Hematopoietic multipotent progenitor cell treated with erythropoietin and hydrocortisone succinate and interleukin-3 and kit ligand, for 4 days (in vitro differentiated cells): ENCODE measurements at regions not wholly inside any gene's neighbourhood (a gene's known extent, or its start where the extent isn't known, plus 50 kb on each side); places are given as distances from the start of the nearest gene placed in this dataset.
"Not testable (repeated sequence)": the region's sequence is repeated elsewhere in the genome, so short reads cannot be mapped to it uniquely, and the experiment has no call there.

Experiments used
- DNase-seq: peaks from one replicate; pipeline ENCODE4 v3.0.0-alpha.2; 2015

GRCh38 chr13:110044551-110045111 is 258.2 kb upstream of the IRS2 start:
- no peak for DNase-seq

GRCh38 chr13:110042253-110042950 is 256.0 kb upstream of the IRS2 start:
- DNase-seq = peak; percentile 7

GRCh38 chr13:110041638-110042037 is 255.3 kb upstream of the IRS2 start:
- not testable (repeated sequence) for DNase-seq

DNA sequence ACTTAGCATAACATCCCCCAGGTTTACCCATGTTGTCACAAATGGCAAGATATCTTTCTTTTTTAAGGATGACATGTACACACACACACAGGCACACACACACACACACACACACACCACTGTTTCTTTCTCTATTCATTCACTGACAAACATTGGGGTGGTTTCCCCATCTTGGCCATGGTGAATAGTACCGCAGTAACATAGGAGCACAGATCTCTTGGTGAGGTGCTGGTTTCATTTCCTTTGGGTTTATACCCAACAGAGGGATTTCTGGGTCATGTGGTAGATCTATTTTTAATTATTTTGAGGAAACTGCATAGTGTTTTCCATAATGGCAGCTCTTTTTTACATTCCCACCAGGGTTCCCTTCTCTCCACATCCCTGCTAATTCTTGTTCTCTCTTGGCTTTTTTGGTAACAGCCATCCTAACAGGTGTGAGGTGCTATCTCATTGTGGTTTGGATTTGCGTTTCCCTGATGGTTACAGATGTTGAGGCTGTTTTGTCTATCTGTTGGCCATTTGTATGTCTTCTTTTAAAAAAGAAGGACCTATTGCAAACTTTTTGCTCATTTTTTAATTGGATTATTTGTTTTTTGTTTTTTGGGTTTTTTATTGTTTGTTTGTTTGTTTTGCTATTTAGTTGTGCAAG is 251.7 kb upstream of the IRS2 start:
- DNase-seq = no peak

DNA sequence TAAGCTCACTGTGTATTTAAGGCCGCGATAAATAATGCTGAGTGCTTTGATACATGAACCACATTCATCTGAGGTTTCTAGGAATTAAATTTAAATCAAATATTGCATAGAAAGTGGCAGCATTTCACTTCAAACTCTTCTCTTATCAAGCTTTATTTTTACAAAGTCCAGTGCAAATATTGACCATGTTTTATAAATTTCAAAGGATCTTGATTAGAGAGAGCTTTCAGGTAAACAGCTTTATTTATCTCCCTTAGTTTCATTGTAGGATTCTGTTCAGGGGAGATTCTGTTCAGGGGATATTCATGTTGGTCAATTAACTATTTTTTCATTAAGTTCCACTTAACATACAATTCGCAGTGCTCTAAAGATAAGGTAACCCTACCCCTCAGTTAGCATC is 249.7 kb upstream of the IRS2 start:
- no peak for DNase-seq

DNA sequence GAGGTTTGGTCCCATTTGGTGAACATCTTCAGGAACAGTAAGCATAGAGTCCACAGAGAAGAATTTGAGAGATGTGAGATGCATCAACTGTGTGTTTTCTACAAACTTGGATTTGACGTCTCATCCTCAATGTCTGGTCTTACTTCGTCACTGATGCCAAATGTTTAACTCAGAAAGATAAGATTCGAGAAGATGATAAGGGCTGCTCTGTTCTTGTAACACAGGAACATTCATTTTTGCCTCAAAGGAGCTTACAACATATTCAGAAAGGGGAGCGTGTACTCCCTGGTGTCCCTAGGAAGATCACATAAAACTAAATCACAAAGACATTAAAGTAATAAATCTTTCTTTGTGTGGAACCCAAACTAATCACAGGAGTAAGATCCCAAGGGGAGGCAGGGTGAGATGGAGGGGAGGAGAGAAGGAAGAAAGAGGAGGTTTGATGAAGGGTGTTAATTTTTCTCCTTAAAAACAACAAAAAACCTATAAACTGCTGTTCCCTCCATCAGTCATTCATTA is 247.7 kb upstream of the IRS2 start:
- no peak for DNase-seq

GRCh38 chr13:110032969-110033368 is 246.6 kb upstream of the IRS2 start:
- DNase-seq = no peak

DNA sequence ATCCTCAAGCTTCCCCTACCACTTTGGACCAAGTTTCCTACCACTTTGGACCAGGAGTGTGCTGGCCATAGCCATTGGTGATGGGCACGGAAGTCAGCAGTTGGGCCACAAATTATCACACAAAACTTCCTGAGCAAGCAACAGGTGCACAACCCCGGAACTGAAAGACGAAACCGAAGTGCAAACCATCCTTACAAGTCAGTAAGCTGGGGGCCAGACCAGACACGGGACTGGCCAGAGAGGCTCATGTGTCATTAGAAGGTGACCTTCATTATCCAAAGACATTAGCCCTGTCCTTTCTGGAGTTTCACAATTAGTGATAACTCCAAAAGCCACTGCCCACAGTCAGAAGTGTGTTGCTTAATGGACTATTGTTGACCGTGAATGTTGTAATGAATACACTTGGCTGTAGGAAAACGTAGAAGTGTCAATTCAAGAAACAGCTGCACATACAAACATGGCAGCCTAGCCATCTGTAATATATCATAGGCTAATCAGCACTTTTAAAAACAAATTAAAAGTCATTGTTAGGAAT is 244.1 kb upstream of the IRS2 start:
- no peak for DNase-seq

DNA sequence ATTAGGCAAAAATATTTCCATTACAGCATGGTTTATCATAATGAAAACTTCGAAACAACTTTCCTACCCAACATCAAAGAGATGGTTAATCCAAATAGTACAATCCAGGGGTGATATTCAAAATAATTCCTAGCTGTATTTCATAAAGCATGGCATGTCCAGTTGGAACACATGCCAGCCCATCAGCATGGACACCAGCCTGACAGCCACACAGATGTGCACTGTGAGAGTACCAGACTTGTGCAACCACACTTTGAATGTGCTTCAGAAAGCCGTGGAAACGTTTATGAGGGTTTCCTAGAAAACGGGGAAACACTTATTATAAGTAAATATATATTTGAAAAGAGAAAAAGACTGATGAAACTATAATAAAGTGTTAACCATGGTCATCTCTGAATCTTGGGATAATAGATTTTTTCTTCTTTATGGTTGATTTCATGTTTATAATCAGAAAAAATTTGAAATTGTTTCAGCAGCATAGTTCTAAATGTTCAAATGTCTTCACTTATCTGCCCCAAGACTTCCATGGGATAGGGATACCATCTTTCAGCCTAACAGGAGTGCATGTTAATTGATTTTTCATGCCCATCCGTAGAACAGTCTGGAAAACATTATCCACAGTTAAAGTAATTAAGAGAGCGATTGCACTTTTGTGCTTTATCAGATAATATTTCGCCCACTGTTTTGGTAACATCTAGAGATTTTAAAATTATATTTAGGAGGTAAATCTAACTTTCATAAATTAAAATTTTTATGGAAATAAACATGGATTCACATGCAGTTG is 242.6 kb upstream of the IRS2 start:
- DNase-seq = no peak

- no peak for DNase-seq
These were observed 241.9 kb upstream of the IRS2 start for GRCh38 chr13:110028311-110028710.

DNA sequence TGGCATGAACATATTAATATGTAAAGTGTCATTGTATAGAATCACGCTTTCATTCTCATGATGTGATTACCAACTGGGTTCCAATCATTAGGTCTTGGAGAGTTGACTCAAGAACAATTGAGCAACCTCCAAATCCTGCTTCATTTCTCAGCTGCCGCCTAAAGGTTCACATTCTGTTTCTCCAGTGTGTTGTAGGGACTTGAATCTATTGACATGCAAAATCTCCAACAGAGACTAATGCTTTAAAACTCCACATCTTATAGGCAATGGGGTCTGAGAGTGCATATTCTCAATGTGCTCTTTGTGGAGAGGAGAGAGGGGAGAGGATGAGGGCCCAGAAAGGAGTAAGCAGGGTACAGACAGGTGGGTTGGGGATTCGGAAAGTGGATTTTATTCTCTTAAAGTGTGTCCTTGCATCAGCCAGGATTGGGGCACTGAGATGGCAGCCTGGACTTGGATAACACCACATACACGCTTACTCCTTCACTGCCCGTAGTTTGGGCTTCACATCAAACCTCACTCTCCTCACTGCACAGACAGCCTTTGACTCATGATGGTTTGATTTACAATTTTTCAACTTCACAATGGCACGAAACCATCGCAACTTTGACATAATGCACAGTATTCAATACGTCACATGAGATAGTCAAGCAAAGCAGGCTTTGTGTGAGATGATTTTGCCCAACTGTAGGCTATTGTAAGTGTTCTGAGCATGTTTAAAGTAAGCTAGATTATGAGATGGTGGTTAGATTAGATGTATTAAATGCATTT is 241.3 kb upstream of the IRS2 start:
- DNase-seq = no peak

- DNase-seq = no peak
These were observed 238.2 kb upstream of the IRS2 start for GRCh38 chr13:110024645-110024980.

GRCh38 chr13:110023729-110024644 is 237.6 kb upstream of the IRS2 start:
- DNase-seq = no peak

GRCh38 chr13:110018009-110018408 is 231.6 kb upstream of the IRS2 start:
- DNase-seq = no peak

- no peak for DNase-seq
These were observed 231.0 kb upstream of the IRS2 start for GRCh38 chr13:110017379-110017778.

DNA sequence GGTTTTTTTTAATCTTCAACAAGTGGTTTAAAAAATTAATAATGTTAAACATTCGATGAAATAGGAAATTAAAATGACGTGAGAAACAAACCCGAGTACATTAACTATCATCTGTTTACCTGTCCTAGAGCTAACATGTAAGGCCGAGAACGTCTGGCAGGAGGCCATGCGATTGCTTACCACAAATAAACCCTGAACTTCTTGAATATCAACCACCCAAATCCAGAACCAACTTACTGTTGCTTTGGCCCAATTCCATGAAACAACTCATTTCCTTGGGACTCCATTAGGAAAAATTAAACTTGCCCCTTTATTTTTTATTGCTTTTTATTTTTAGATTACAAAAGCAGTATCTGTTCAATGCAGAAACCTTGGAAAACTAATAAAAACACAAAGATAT is 228.9 kb upstream of the IRS2 start:
- no peak for DNase-seq

DNA sequence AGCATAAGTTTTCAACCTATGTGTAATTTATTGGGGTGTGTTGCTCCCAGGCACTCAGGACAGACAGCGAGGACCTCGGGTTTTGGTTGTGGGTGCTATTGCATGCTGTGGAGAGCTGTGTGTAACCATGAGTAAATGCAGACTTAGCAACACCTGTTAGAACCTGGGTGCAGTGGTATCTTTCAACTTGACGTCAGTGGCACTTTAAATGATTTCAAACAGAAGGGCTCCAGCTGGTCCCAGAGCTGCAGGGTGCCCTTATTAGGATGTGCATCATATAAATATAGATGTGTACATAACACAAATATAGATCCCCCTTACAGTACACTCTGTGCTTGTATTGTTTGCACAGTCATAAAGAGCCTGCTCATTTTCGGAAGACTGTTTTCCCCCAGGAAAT is 228.3 kb upstream of the IRS2 start:
- no peak for DNase-seq

GRCh38 chr13:110012102-110012739 is 225.8 kb upstream of the IRS2 start:
- DNase-seq = no peak

- no peak for DNase-seq
These were observed 224.2 kb upstream of the IRS2 start for GRCh38 chr13:110010404-110011138.

DNA sequence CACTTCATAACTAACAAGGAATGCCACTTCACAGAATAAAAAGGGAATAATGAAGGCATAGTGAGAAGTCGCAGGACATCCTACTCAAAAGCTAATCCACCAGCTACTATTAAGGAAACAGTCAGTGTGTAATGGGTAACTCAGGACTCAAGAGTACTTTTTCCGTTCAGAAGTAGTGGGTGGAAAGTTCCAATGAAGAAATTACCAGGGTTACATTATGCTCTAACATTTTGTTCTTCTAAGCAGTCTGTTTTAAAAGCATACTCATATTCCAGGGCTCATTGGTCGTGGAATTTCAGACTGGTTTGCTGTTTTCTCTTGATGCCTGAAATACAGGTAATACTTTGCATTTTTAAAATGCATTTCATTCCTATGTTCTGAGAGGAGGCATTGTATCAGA is 222.4 kb upstream of the IRS2 start:
- no peak for DNase-seq
